ENCODE measurements at regions not wholly inside any gene's neighbourhood (a gene's known extent, or its start where the extent isn't known, plus 50 kb on each side); places are given as distances from the start of the nearest gene placed in this dataset.
"Not testable (repeated sequence)": the region's sequence is repeated elsewhere in the genome, so short reads cannot be mapped to it uniquely, and the experiment has no call there.

DNA sequence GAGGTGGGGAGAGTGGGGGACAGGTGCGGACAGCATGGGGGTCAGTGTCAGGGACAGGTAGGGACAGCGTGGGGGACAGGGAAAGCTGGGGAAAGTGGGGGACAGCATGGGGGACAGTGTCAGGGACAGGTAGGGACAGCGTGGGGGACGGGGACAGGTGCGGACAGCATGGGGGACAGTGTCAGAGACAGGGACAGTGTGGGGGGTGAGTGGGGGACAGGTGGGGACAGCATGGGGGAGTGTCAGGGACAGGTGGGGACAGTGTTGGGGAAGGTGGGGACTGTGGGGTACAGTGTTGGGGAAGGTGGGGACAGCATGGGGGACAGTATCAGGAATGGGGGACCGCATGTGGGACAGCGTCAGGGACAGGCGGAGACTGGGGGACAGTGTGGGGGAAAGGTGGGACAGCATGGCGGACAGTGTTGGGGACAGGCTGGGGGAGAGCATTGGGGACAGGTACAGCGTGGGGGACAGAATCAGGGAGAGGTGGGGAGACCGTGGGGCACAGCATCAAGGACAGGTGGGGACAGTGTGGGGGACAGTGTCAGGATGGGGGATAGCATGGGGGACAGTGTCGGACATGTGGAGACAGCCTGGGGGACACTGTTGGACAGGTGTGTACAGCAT, 96.1 kb downstream of the TMEM121 start:
- H3K27ac ChIP-seq, result no peak overlapping the region
- POLR2A ChIA-PET (ENCODE audit: low non-redundant PET), result no interaction called here
- TF ChIP-seq, protein P1, sequence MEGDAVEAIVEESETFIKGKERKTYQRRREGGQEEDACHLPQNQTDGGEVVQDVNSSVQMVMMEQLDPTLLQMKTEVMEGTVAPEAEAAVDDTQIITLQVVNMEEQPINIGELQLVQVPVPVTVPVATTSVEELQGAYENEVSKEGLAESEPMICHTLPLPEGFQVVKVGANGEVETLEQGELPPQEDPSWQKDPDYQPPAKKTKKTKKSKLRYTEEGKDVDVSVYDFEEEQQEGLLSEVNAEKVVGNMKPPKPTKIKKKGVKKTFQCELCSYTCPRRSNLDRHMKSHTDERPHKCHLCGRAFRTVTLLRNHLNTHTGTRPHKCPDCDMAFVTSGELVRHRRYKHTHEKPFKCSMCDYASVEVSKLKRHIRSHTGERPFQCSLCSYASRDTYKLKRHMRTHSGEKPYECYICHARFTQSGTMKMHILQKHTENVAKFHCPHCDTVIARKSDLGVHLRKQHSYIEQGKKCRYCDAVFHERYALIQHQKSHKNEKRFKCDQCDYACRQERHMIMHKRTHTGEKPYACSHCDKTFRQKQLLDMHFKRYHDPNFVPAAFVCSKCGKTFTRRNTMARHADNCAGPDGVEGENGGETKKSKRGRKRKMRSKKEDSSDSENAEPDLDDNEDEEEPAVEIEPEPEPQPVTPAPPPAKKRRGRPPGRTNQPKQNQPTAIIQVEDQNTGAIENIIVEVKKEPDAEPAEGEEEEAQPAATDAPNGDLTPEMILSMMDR (conservative IDR thresholded peaks at IDR 0.05; ENCODE audit: low read depth), result no peak
- no peak for DNase-seq (ENCODE audit: low spot score)
- CTCF ChIA-PET, result no interaction called here

- H3K27ac ChIP-seq; DNase-seq (ENCODE audit: low spot score); CTCF ChIA-PET; POLR2A ChIA-PET (ENCODE audit: low non-redundant PET): not testable (repeated sequence)
Observed at GRCh38 chr14:105623178-105623577, 96.8 kb downstream of the TMEM121 start.

- POLR2A ChIA-PET (ENCODE audit: low non-redundant PET); H3K27ac ChIP-seq; DNase-seq (ENCODE audit: low spot score); CTCF ChIA-PET: not testable (repeated sequence)
Observed at GRCh38 chr14:105624346-105624745, 98.0 kb downstream of the TMEM121 start.

GRCh38 chr14:105624749-105625434, 98.5 kb downstream of the TMEM121 start:
- H3K27ac ChIP-seq; POLR2A ChIA-PET (ENCODE audit: low non-redundant PET): not testable (repeated sequence)

GRCh38 chr14:105625448-105625847, 99.1 kb downstream of the TMEM121 start:
- H3K27ac ChIP-seq; CTCF ChIA-PET; POLR2A ChIA-PET (ENCODE audit: low non-redundant PET); DNase-seq (ENCODE audit: low spot score): not testable (repeated sequence)

More at GRCh38 chr14:105624749-105625434, 98.5 kb downstream of the TMEM121 start:
- CTCF ChIA-PET; DNase-seq (ENCODE audit: low spot score): not testable (repeated sequence)

- H3K27ac ChIP-seq; CTCF ChIA-PET; DNase-seq (ENCODE audit: low spot score); POLR2A ChIA-PET (ENCODE audit: low non-redundant PET): not testable (repeated sequence)
Observed at GRCh38 chr14:105626111-105626510, 99.7 kb downstream of the TMEM121 start.

- POLR2A ChIA-PET (ENCODE audit: low non-redundant PET); H3K27ac ChIP-seq; CTCF ChIA-PET; DNase-seq (ENCODE audit: low spot score): not testable (repeated sequence)
Observed at GRCh38 chr14:105626651-105627050, 100.3 kb downstream of the TMEM121 start.

- H3K27ac ChIP-seq; CTCF ChIA-PET; DNase-seq (ENCODE audit: low spot score): not testable (repeated sequence)
- POLR2A ChIA-PET (ENCODE audit: low non-redundant PET), result interaction anchor here (0.7 kb wide), 1 partner anchor 18 kb away, joined by 5 read pairs; no protein-coding TSS in a partner anchor
Observed at GRCh38 chr14:105627287-105627686, 100.9 kb downstream of the TMEM121 start.

- ChIA-PET POLR2A (ENCODE audit: low non-redundant PET) (interaction anchor here (0.7 kb wide), 1 partner anchor 18 kb away, joined by 5 read pairs; no protein-coding TSS in a partner anchor), CTCF (no interaction called here)
- TF ChIP-seq, protein P1 (conservative IDR thresholded peaks at IDR 0.05; ENCODE audit: low read depth), result no peak
- H3K27ac ChIP-seq, result no peak overlapping the region
- DNase-seq (ENCODE audit: low spot score), result no peak
Observed at GRCh38 chr14:105627701-105628100, 101.3 kb downstream of the TMEM121 start.

DNA sequence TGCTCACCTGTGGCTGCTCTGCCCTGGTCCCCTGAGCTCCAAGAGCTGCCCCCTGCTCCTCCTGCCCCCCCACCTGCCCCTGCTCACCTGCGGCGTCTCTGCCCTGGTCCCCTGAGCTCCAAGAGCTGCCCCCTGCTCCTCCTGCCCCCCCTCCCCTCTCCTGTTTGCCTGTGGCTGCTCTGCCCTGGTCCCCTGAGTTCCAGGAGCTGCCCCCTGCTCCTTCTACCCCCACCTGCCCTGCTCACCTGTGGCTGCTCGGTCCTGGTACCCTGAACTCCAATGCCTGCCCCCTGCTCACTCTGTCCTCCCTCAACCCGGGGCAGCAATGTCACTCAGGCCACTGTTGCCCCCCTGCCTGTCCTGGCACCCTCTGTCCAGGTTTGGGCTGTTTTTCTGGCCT, 101.7 kb downstream of the TMEM121 start:
- H3K27ac ChIP-seq; POLR2A ChIA-PET (ENCODE audit: low non-redundant PET); DNase-seq (ENCODE audit: low spot score); CTCF ChIA-PET: not testable (repeated sequence)

DNA sequence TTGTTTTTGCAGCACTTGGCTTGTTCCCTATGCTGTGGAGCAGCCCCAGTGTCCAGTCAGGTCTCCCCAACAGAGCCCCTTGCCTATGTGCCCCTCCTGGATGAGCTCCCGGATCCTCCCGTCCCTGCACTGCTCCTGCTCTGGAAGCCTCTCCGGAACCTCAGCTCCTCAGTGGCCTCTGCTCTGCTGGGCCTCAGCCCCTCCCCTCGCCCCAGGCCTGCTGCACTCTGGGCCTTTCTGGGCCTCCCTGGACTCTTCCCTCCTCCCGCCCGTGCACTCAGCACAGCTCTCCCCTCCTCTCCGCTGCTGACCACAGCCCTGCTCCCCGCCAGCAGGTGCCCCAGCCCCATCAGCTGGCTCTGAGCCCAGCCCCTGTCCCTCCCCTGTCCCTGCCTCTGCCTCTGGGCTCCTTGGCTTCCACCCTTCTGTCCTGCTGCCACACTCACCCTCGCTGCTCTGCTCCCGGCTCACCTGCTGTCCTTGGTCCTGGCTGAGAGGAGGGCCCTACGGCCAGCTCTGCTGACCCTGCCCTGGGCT, 102.2 kb downstream of the TMEM121 start:
- DNase-seq (ENCODE audit: low spot score); H3K27ac ChIP-seq; POLR2A ChIA-PET (ENCODE audit: low non-redundant PET): not testable (repeated sequence)
- CTCF ChIA-PET, result interaction anchor here (0.6 kb wide), 1 partner anchor 476 kb away, joined by 3 read pairs; no protein-coding TSS in a partner anchor

DNA sequence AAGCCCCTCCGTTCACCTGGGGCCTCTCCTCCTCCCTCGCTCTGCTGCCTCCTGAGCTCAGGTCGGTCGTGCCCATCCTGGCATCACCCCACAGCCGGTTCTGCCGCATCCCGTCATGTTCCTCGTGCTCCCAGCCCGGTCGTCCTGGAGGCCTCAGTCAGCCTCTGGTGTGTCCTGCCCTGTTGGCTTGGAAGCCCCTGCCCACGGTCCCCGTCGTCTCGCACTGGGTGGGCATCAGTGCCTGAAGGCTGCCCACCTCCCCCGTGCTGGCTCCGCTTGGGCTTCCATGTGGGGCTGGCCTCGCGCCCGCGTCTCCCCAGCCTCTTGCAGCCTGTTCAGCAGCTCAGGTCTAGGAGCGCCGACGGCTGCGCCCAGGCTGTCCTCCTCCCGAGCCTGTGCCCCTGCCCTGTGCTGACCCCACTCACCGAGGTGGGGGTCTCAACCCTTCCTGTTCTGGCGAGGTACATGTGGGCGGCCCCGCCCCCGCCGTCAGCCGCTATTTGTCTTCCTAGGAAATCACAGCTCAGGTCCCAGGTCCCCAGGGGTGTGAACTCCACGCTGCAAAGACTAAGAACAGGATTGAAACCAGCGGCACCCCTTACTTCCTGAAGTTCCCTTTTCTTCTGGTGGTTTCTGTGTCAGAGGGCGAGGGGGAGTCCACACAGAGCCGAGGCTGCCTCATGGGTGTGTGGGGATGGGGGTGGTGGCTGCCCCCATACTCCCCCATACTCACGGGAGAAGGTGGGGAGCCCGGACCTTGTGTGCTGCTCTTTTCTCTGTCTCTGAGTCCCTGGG, 102.9 kb downstream of the TMEM121 start:
- POLR2A ChIA-PET (ENCODE audit: low non-redundant PET); DNase-seq (ENCODE audit: low spot score); H3K27ac ChIP-seq: not testable (repeated sequence)
- CTCF ChIA-PET, result interaction anchor here (0.6 kb wide), 1 partner anchor 475 kb away, joined by 3 read pairs; no protein-coding TSS in a partner anchor
